Esophagus (tissue), 2 donors: ENCODE measurements at regions not wholly inside any gene's neighbourhood (a gene's known extent, or its start where the extent isn't known, plus 50 kb on each side); places are given as distances from the start of the nearest gene placed in this dataset.

Experiments
- H3K27ac ChIP-seq, 2 donors: one replicate each; pipeline ENCODE4 v1.5.1; 2013; ENCODE audit warnings: low read depth in 2 of 2, mild to moderate bottlenecking in 2 of 2, inconsistent platforms in 1 of 2, low read length in 1 of 2, moderate library complexity in 1 of 2
- H3K27me3 ChIP-seq, 2 donors: one replicate each; pipeline ENCODE4 v1.6.1; 2013; ENCODE audit warnings: low read length in 2 of 2, control low read depth in 1 of 2, mild to moderate bottlenecking in 1 of 2; ENCODE audit not compliant: insufficient read depth in 2 of 2, control insufficient read depth in 1 of 2
- H3K36me3 ChIP-seq, 2 donors: one replicate each; pipeline ENCODE4 v1.6.1; 2013; ENCODE audit warnings: low read length in 1 of 2; ENCODE audit not compliant: control insufficient read depth in 2 of 2, insufficient read depth in 2 of 2
- H3K4me1 ChIP-seq, 2 donors: one replicate each; pipeline ENCODE4 v1.6.1; 2013; ENCODE audit warnings: low read length in 1 of 2; ENCODE audit not compliant: control insufficient read depth in 2 of 2, insufficient read depth in 2 of 2
- H3K4me3 ChIP-seq, 2 donors: one replicate each; pipeline ENCODE4 v1.5.1; 2013; ENCODE audit warnings: low read length in 2 of 2, mild to moderate bottlenecking in 2 of 2, low read depth in 1 of 2, moderate library complexity in 1 of 2
- H3K9me3 ChIP-seq, 2 donors: one replicate each; pipeline ENCODE4 v1.6.1; 2013; ENCODE audit warnings: mild to moderate bottlenecking in 2 of 2, low read depth in 1 of 2, low read length in 1 of 2, moderate library complexity in 1 of 2; ENCODE audit not compliant: control insufficient read depth in 2 of 2, insufficient read depth in 1 of 2
- WGBS, 2 donors: extraction: QIAGEN DNeasy Blood & Tissue Kit; methylation state at CpG; one replicate each; pipeline ENCODE4 v1.1.7; 2013; 5-methylcytosine and 5-hydroxymethylcytosine counted together
- donor health status: healthy with polysubstance abuse.
- donor health status: Bipolar disorder and iron deficiency.

- WGBS, 2 donors, result 43 to 68% methylated on average over 4 of the region's 4 CpGs
- H3K9me3 ChIP-seq, result no peaks in the 10 kb centered on the region
- no peak overlapping the region for H3K27ac ChIP-seq
- H3K36me3 ChIP-seq, result no peaks in the 10 kb centered on the region
- H3K4me3 ChIP-seq, result no peak overlapping the region
- no peaks in the 10 kb centered on the region for H3K4me1 ChIP-seq
- no peaks in the 10 kb centered on the region for H3K27me3 ChIP-seq
These were observed 129.2 kb upstream of the BMP4 start for GRCh38 chr14:54085841-54086240.

- Histone ChIP-seq H3K27ac (no peak overlapping the region), H3K36me3 (no peaks in the 10 kb centered on the region), H3K9me3 (no peaks in the 10 kb centered on the region), H3K4me1 (no peaks in the 10 kb centered on the region), H3K4me3 (no peak overlapping the region), H3K27me3 (no peaks in the 10 kb centered on the region)
- 74 to 78% methylated on average over 7 of the region's 7 CpGs for WGBS, 2 donors
These were observed 130.1 kb upstream of the BMP4 start for GRCh38 chr14:54086767-54087166.

DNA sequence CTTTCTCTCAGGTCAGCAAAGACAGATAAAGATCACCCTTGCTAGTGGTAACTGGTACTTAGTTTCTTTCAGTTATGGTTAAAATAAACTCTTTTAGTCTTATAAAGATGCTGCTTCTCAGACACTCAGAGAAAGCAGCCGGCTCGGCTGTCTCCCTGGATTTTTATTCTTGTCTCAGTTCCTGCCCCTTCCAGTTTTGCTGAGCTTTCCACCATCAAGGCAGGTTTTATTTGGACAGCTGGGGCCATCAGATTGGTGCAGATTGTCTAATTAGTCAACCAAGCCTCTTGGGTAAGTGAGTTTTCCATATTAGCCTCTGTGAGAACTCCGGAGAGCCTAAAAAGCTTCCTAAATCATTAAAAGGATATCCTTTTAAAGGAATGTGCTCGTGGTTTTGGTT is 130.8 kb upstream of the BMP4 start:
- Histone ChIP-seq H3K4me1 (no peaks in the 10 kb centered on the region), H3K9me3 (no peaks in the 10 kb centered on the region), H3K36me3 (no peaks in the 10 kb centered on the region), H3K27ac (no peak overlapping the region), H3K4me3 (no peak overlapping the region), H3K27me3 (no peaks in the 10 kb centered on the region)
- 48 to 50% methylated on average over 4 of the region's 4 CpGs for WGBS, 2 donors

DNA sequence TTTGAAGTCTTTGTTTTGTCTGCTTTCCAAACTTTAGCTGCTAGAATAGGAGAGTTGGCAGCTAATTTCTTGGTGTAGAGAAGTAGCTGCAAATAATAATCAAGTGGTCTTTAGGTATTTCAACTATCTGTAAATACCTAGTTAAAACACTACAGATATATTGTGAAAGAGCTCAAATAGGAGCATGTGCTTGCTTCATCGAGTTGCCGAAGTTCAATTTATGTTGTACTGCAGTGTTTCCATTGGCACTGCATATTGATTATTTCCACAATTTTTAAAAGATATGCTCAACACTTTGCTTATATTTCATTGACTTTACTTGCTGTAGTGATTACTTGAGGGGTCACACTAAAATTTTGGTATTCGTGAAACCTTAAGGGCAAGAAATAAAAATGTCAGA is 131.6 kb upstream of the BMP4 start:
- 91 to 95% methylated on average over 3 of the region's 3 CpGs for WGBS, 2 donors
- H3K27me3 ChIP-seq, result no peaks in the 10 kb centered on the region
- no peaks in the 10 kb centered on the region for H3K4me1 ChIP-seq
- H3K9me3 ChIP-seq, result no peaks in the 10 kb centered on the region
- no peak overlapping the region for H3K4me3 ChIP-seq
- H3K27ac ChIP-seq, result no peak overlapping the region
- no peaks in the 10 kb centered on the region for H3K36me3 ChIP-seq

DNA sequence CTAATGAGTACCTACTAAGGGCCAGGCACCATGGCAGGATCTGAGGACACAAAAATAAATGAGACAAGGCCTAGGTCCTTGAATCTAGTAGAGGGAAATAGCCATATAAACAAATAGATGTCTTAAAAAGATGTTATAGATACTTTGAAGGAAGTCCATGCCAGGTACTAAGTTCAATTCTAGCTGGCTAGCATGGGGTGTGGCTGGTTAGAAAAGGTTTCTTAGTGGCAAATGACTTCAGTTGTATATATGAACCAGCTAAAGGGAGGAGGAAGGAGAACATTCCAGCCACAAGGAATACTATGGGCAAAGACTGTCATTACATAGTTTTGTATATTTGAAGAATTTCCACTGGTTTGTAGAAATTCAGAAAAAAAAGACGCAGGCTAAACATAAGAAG is 133.6 kb upstream of the BMP4 start:
- Histone ChIP-seq H3K4me3 (no peak overlapping the region), H3K36me3 (no peaks in the 10 kb centered on the region), H3K27me3 (no peaks in the 10 kb centered on the region), H3K4me1 (no peaks in the 10 kb centered on the region), H3K27ac (no peak overlapping the region), H3K9me3 (peaks cover 0 to 2% of the 10 kb centered on the region in 2 donors)
- WGBS, 2 donors, result 94 to 95% methylated on average over 1 of the region's 1 CpG

- Histone ChIP-seq H3K4me3 (no peak overlapping the region), H3K27me3 (no peaks in the 10 kb centered on the region), H3K9me3 (peaks cover 0 to 2% of the 10 kb centered on the region in 2 donors), H3K27ac (no peak overlapping the region), H3K4me1 (no peaks in the 10 kb centered on the region), H3K36me3 (no peaks in the 10 kb centered on the region)
These were observed 138.1 kb upstream of the BMP4 start for GRCh38 chr14:54094765-54095164.

GRCh38 chr14:54098536-54098935 is 141.9 kb upstream of the BMP4 start:
- H3K9me3 ChIP-seq, result peaks cover 0 to 2% of the 10 kb centered on the region in 2 donors
- H3K36me3 ChIP-seq, result no peaks in the 10 kb centered on the region
- no peaks in the 10 kb centered on the region for H3K4me1 ChIP-seq
- 85 to 91% methylated on average over 2 of the region's 2 CpGs for WGBS, 2 donors
- H3K4me3 ChIP-seq, result no peak overlapping the region
- no peaks in the 10 kb centered on the region for H3K27me3 ChIP-seq
- H3K27ac ChIP-seq, result no peak overlapping the region

- WGBS, 2 donors, result 52 to 72% methylated on average over 4 of the region's 4 CpGs
- H3K36me3 ChIP-seq, result no peaks in the 10 kb centered on the region
- no peaks in the 10 kb centered on the region for H3K27me3 ChIP-seq
- H3K4me3 ChIP-seq, result no peak overlapping the region
- no peak overlapping the region for H3K27ac ChIP-seq
- no peaks in the 10 kb centered on the region for H3K9me3 ChIP-seq
- H3K4me1 ChIP-seq, result no peaks in the 10 kb centered on the region
These were observed 145.4 kb upstream of the BMP4 start for GRCh38 chr14:54102051-54102456.

DNA sequence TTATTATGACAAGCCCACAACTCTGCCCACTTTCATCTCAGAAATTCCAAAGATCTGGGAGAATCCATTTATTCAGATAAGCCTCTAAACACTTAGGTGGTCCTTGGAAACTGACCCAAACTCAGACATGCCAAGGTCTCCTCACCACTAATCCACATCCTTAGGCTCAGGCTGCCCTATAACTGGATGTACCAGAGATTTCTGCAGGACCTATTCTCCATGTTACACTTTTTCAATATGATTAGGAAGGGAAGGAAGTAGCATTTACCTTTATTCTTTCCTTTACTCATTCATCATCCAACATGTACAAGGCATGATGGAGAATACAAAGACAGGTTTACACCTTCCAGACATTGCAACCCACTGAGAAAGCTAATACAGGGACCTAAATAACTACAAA is 145.9 kb upstream of the BMP4 start:
- Histone ChIP-seq H3K4me1 (no peaks in the 10 kb centered on the region), H3K27me3 (no peaks in the 10 kb centered on the region), H3K9me3 (no peaks in the 10 kb centered on the region), H3K36me3 (no peaks in the 10 kb centered on the region), H3K4me3 (no peak overlapping the region), H3K27ac (no peak overlapping the region)

GRCh38 chr14:54104601-54105145 is 148.0 kb upstream of the BMP4 start:
- no peaks in the 10 kb centered on the region for H3K27me3 ChIP-seq
- H3K9me3 ChIP-seq, result no peaks in the 10 kb centered on the region
- 62 to 70% methylated on average over 3 of the region's 3 CpGs for WGBS, 2 donors
- no peak overlapping the region for H3K4me3 ChIP-seq
- no peaks in the 10 kb centered on the region for H3K4me1 ChIP-seq
- H3K27ac ChIP-seq, result no peak overlapping the region
- no peaks in the 10 kb centered on the region for H3K36me3 ChIP-seq
